ENCODE measurements at regions not wholly inside any gene's neighbourhood (a gene's known extent, or its start where the extent isn't known, plus 50 kb on each side); places are given as distances from the start of the nearest gene placed in this dataset.
"Not testable (repeated sequence)": the region's sequence is repeated elsewhere in the genome, so short reads cannot be mapped to it uniquely, and the experiment has no call there.

DNA sequence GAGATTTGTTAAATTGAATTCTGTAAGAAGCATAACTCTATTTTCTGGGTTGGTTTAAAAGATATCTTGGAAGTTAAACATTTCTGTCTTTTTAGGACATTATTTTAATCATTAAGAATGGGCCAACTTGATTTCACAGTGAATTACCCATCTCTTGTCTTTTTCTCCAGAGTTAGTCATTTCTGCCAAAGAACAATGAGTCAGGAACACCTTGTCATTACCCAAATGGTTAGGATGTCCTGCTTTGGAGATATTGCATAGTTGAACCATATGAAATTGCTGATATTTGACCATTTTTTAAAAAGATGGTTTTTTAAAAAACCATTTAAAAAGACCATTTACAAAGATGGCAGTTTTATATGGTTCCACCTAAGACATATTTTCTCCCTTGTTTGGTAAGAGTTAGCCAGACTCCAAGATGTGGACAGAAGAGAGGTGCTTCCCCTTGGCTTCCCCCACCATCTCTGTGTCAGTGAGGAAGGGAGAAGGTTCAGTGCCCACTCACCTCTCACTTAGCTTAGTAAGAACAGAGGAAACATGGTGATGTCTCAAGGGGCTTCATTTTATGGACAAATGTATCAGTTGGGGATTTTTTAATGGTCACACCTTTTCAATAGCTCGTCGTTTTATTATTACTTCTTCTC, 103.0 kb downstream of the PCSK1 start:
- no peak for DNase-seq (ENCODE audit: low spot score)
- Mint-ChIP-seq H3K4me1 (ENCODE audit: low read depth) (no peaks in the 10 kb centered on the region), H3K9me3 (no peaks in the 10 kb centered on the region), H3K4me3 (no peak overlapping the region), H3K27me3 (ENCODE audit: low read depth) (peaks cover 9% of the 10 kb centered on the region), H3K27ac (no peak overlapping the region), H3K36me3 (ENCODE audit: low read depth) (no peaks in the 10 kb centered on the region)

DNA sequence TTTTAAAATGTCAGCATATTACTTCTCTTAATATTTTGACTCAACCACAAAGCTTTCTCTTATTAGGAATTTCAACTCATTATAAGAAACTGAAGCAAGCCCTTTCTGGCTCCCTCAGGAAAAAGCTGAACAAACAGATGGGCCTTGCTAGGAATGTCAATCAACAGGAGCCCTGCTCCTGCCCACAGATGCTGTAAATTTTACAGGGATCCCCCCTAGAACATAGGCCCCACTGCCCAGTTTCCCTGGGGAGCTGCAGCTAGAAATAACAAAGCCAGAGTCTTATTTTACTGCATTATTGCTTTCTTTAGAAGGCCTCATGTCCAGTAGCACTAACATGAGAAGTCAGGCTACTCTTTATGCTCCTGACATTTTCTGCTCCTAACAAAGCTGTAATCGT, 103.8 kb downstream of the PCSK1 start:
- Mint-ChIP-seq H3K27me3 (ENCODE audit: low read depth) (peaks cover 9% of the 10 kb centered on the region), H3K9me3 (no peaks in the 10 kb centered on the region), H3K4me3 (no peak overlapping the region), H3K36me3 (ENCODE audit: low read depth) (no peaks in the 10 kb centered on the region), H3K27ac (no peak overlapping the region), H3K4me1 (ENCODE audit: low read depth) (no peaks in the 10 kb centered on the region)
- no peak for DNase-seq (ENCODE audit: low spot score)

DNA sequence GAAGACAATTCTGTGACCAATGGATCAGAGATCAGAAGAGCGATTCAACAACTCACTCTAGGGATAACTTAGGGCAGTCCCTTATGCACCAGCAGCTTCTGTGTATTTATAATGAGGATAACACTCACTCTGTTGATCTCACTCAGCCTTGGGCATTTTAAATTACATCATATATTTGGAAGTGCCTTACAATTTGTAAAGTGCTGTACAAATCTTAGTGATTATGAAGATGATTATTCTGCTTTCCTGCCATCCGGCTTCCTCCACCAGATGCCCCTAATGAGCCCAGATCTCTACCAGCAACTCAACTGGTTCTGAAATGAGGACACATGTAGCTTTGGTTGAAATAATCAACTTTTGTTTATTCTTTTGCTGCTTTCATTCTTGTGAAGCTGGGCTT, 105.3 kb downstream of the PCSK1 start:
- no peak for DNase-seq (ENCODE audit: low spot score)
- no peaks in the 10 kb centered on the region for H3K4me1 Mint-ChIP-seq (ENCODE audit: low read depth)
- no peak overlapping the region for H3K27ac Mint-ChIP-seq
- no peaks in the 10 kb centered on the region for H3K9me3 Mint-ChIP-seq
- peaks cover 9% of the 10 kb centered on the region for H3K27me3 Mint-ChIP-seq (ENCODE audit: low read depth)
- H3K36me3 Mint-ChIP-seq (ENCODE audit: low read depth) = no peaks in the 10 kb centered on the region
- H3K4me3 Mint-ChIP-seq = no peak overlapping the region

GRCh38 chr5:96326902-96327301, 106.1 kb downstream of the PCSK1 start:
- H3K9me3 Mint-ChIP-seq = no peaks in the 10 kb centered on the region
- peaks cover 6% of the 10 kb centered on the region for H3K27me3 Mint-ChIP-seq (ENCODE audit: low read depth)
- DNase-seq (ENCODE audit: low spot score) = no peak
- H3K4me3 Mint-ChIP-seq = no peak overlapping the region
- H3K36me3 Mint-ChIP-seq (ENCODE audit: low read depth) = no peaks in the 10 kb centered on the region
- no peak overlapping the region for H3K27ac Mint-ChIP-seq
- no peaks in the 10 kb centered on the region for H3K4me1 Mint-ChIP-seq (ENCODE audit: low read depth)

- no peaks in the 10 kb centered on the region for H3K4me1 Mint-ChIP-seq (ENCODE audit: low read depth)
- no peak overlapping the region for H3K4me3 Mint-ChIP-seq
- DNase-seq (ENCODE audit: low spot score) = no peak
- H3K27me3 Mint-ChIP-seq (ENCODE audit: low read depth) = no peaks in the 10 kb centered on the region
- H3K9me3 Mint-ChIP-seq = no peaks in the 10 kb centered on the region
- no peak overlapping the region for H3K27ac Mint-ChIP-seq
- no peaks in the 10 kb centered on the region for H3K36me3 Mint-ChIP-seq (ENCODE audit: low read depth)
Observed at GRCh38 chr5:96324708-96325107, 108.3 kb downstream of the PCSK1 start.

GRCh38 chr5:96322865-96323264, 110.2 kb downstream of the PCSK1 start:
- no peaks in the 10 kb centered on the region for H3K27me3 Mint-ChIP-seq (ENCODE audit: low read depth)
- H3K4me3 Mint-ChIP-seq = no peak overlapping the region
- DNase-seq (ENCODE audit: low spot score) = no peak
- H3K36me3 Mint-ChIP-seq (ENCODE audit: low read depth) = no peaks in the 10 kb centered on the region
- H3K4me1 Mint-ChIP-seq (ENCODE audit: low read depth) = no peaks in the 10 kb centered on the region
- no peak overlapping the region for H3K27ac Mint-ChIP-seq
- no peaks in the 10 kb centered on the region for H3K9me3 Mint-ChIP-seq

DNA sequence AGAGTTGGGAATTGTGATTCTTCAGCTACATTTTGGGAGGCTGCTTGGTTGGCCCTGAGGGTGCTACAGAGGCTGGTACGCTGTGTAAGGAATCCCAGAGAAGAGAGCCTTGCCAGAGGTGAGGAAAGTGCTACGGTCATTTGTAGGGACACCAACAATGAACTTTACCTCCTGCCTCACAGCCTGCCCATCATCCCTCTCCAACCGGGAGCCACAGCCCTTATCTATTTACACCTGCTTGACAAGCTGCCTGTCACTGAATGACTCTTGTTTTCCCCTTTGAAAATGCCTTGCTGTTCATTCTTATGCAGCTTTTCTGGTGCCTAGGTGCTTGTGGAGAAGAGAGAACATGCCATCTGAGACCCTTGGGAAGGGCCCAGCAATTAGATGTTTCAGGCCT, 110.8 kb downstream of the PCSK1 start:
- Mint-ChIP-seq H3K36me3 (ENCODE audit: low read depth) (no peaks in the 10 kb centered on the region), H3K27me3 (ENCODE audit: low read depth) (no peaks in the 10 kb centered on the region), H3K27ac (no peak overlapping the region), H3K4me3 (no peak overlapping the region), H3K9me3 (no peaks in the 10 kb centered on the region), H3K4me1 (ENCODE audit: low read depth) (no peaks in the 10 kb centered on the region)
- no peak for DNase-seq (ENCODE audit: low spot score)

- Mint-ChIP-seq H3K9me3 (no peaks in the 10 kb centered on the region), H3K27ac (no peak overlapping the region), H3K36me3 (ENCODE audit: low read depth) (no peaks in the 10 kb centered on the region), H3K4me1 (ENCODE audit: low read depth) (no peaks in the 10 kb centered on the region), H3K27me3 (ENCODE audit: low read depth) (no peaks in the 10 kb centered on the region), H3K4me3 (no peak overlapping the region)
- DNase-seq (ENCODE audit: low spot score) = no peak
Observed at GRCh38 chr5:96321345-96321744, 111.7 kb downstream of the PCSK1 start.

GRCh38 chr5:96320797-96321196, 112.3 kb downstream of the PCSK1 start:
- H3K4me3 Mint-ChIP-seq = no peak overlapping the region
- no peaks in the 10 kb centered on the region for H3K9me3 Mint-ChIP-seq
- H3K36me3 Mint-ChIP-seq (ENCODE audit: low read depth) = no peaks in the 10 kb centered on the region
- no peak for DNase-seq (ENCODE audit: low spot score)
- no peak overlapping the region for H3K27ac Mint-ChIP-seq
- no peaks in the 10 kb centered on the region for H3K4me1 Mint-ChIP-seq (ENCODE audit: low read depth)
- H3K27me3 Mint-ChIP-seq (ENCODE audit: low read depth) = no peaks in the 10 kb centered on the region

- not testable (repeated sequence) for H3K36me3 Mint-ChIP-seq (ENCODE audit: low read depth); H3K4me1 Mint-ChIP-seq (ENCODE audit: low read depth); H3K27ac Mint-ChIP-seq; H3K27me3 Mint-ChIP-seq (ENCODE audit: low read depth); H3K9me3 Mint-ChIP-seq; DNase-seq (ENCODE audit: low spot score); H3K4me3 Mint-ChIP-seq
Observed at GRCh38 chr5:96319981-96320739, 112.9 kb downstream of the PCSK1 start.

DNA sequence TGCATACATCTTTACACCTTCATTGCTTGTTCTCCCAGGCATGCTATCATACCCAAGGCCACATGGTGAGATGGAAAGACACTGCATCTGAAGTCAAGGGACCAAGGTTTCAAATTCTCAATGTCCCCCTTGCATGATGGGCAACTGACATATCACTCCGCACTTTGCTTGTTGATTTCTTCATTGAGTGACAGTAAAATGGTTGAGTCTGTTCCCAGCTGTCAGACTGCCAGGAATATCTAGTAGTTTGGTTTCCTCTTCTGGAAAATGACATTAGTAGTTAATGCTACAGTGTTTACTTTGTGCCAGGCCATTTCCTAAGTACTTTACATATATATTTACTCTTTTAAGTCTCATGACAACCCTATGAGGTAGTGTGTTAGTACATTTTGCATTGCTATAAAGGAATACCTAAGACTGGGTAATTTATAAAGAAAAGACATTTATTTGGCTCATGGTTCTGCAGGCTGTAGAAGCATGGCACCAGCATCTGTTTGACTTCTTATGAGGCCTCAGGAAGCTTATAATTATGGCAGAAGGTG, 114.4 kb downstream of the PCSK1 start:
- H3K27me3 Mint-ChIP-seq (ENCODE audit: low read depth) = peaks cover 5% of the 10 kb centered on the region
- H3K4me3 Mint-ChIP-seq = no peak overlapping the region
- no peaks in the 10 kb centered on the region for H3K36me3 Mint-ChIP-seq (ENCODE audit: low read depth)
- no peak overlapping the region for H3K27ac Mint-ChIP-seq
- no peak for DNase-seq (ENCODE audit: low spot score)
- no peaks in the 10 kb centered on the region for H3K9me3 Mint-ChIP-seq
- H3K4me1 Mint-ChIP-seq (ENCODE audit: low read depth) = no peaks in the 10 kb centered on the region

GRCh38 chr5:96317945-96318344, 115.1 kb downstream of the PCSK1 start:
- no peaks in the 10 kb centered on the region for H3K36me3 Mint-ChIP-seq (ENCODE audit: low read depth)
- H3K4me1 Mint-ChIP-seq (ENCODE audit: low read depth) = no peaks in the 10 kb centered on the region
- H3K27me3 Mint-ChIP-seq (ENCODE audit: low read depth) = peaks cover 5% of the 10 kb centered on the region
- H3K27ac Mint-ChIP-seq = no peak overlapping the region
- no peak for DNase-seq (ENCODE audit: low spot score)
- H3K9me3 Mint-ChIP-seq = no peaks in the 10 kb centered on the region
- no peak overlapping the region for H3K4me3 Mint-ChIP-seq

DNA sequence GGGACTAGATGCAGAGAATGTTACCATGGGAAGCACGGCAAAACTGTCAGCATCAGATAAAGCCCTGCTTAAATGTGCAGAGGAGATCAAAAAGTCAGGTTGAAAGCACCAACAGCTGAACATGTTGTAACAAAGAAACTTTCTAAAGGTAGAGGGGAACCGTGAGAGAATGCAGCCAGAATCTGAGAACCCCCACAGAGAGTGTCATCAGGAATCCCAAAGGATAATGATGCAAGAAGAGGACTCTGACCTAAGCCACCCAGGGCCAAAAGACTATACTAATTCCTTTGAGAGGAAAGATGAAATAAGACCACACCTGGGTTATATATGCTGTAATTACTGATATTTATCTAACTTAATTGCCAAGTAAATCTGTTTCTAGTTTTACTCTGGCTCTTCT, 116.6 kb downstream of the PCSK1 start:
- H3K4me3 Mint-ChIP-seq = no peak overlapping the region
- no peak for DNase-seq (ENCODE audit: low spot score)

DNA sequence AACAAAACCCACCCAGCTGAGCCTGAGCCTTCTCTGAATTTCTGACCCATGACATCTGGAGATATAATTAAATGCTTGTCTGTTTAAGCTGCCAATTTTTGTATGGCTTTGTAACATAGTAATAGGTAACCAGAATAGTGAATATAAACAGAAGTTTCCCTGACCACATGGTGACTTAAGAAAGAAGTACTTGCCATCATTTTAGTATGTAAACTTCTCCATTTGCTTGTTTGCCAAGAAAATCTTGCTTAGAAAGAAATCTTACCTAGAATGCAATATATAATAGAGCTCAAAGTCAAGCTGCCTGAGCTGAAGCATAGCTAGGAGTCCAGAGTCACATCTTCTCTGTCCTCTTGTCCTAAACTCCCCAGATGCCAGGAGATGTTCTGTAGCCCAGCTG, 117.0 kb downstream of the PCSK1 start:
- peaks cover 12% of the 10 kb centered on the region for H3K27me3 Mint-ChIP-seq (ENCODE audit: low read depth)
- H3K4me1 Mint-ChIP-seq (ENCODE audit: low read depth) = no peaks in the 10 kb centered on the region
- no peak overlapping the region for H3K4me3 Mint-ChIP-seq
- DNase-seq (ENCODE audit: low spot score) = no peak
- H3K9me3 Mint-ChIP-seq = peaks cover 12% of the 10 kb centered on the region
- no peak overlapping the region for H3K27ac Mint-ChIP-seq
- H3K36me3 Mint-ChIP-seq (ENCODE audit: low read depth) = no peaks in the 10 kb centered on the region

More for the DNA sequence above, 116.6 kb downstream of the PCSK1 start:
- no peaks in the 10 kb centered on the region for H3K4me1 Mint-ChIP-seq (ENCODE audit: low read depth)
- peaks cover 12% of the 10 kb centered on the region for H3K27me3 Mint-ChIP-seq (ENCODE audit: low read depth)
- H3K9me3 Mint-ChIP-seq = peaks cover 8% of the 10 kb centered on the region
- no peaks in the 10 kb centered on the region for H3K36me3 Mint-ChIP-seq (ENCODE audit: low read depth)
- H3K27ac Mint-ChIP-seq = no peak overlapping the region

All from T-helper 2 cell treated with Interferon-gamma antibody and Interleukin-4, amounts not matched to agents 5 μg/mL and 100 μg/mL, for 36 hours (primary cell).